Fibroblast of lung (primary cell): ENCODE measurements at regions not wholly inside any gene's neighbourhood (a gene's known extent, or its start where the extent isn't known, plus 50 kb on each side); places are given as distances from the start of the nearest gene placed in this dataset.

ENCODE experiments used
- DNase-seq, 2 donors: peaks; one replicate each; pipeline versions ENCODE4 v3.0.0 to v3.0.0-alpha.2; 2010; ENCODE audit warnings: low read depth in 2 of 2
- H2AFZ ChIP-seq: 2 replicates; pipeline ENCODE4 v1.5.1; 2012; ENCODE audit warnings: low read length, control low read depth, inconsistent platforms
- H3K27ac ChIP-seq: 2 replicates; pipeline ENCODE4 v1.5.1; 2011; ENCODE audit warnings: low read length, control low read depth; ENCODE audit not compliant: insufficient read depth
- H3K27me3 ChIP-seq: 2 replicates; pipeline ENCODE4 v1.5.1; 2011; ENCODE audit warnings: mild to moderate bottlenecking, low read length; ENCODE audit not compliant: control insufficient read depth, insufficient read depth
- H3K36me3 ChIP-seq: 2 replicates; pipeline ENCODE4 v1.5.1; 2011; ENCODE audit warnings: low read length; ENCODE audit not compliant: control insufficient read depth, insufficient read depth
- H3K4me1 ChIP-seq: 2 replicates; pipeline ENCODE4 v1.5.1; 2011; ENCODE audit warnings: low read length; ENCODE audit not compliant: control insufficient read depth, insufficient read depth; ENCODE audit errors: extremely low read depth
- H3K4me2 ChIP-seq: 2 replicates; pipeline ENCODE4 v1.5.1; 2011; ENCODE audit warnings: low read length, control low read depth; ENCODE audit not compliant: insufficient read depth; ENCODE audit errors: extremely low read depth
- H3K4me3 ChIP-seq, 4 experiments: fragments of 200-600 bp in 1 of 4; sonication (generic) in 1 of 4; replicated peaks in 1 of 4; 2 replicates each; pipeline ENCODE4 v1.5.1; 2011 to 2016; ENCODE audit warnings: low read length in 4 of 4, low read depth in 3 of 4, mild to moderate bottlenecking in 3 of 4, control low read depth in 2 of 4, inconsistent platforms in 1 of 4, mixed read lengths in 1 of 4; ENCODE audit not compliant: insufficient read depth in 1 of 4; ENCODE audit errors: control extremely low read depth in 1 of 4
- H3K79me2 ChIP-seq: 2 replicates; pipeline ENCODE4 v1.5.1; 2012; ENCODE audit warnings: mild to moderate bottlenecking, low read length, inconsistent platforms; ENCODE audit not compliant: control insufficient read depth, insufficient read depth
- H3K9ac ChIP-seq: 2 replicates; pipeline ENCODE4 v1.5.1; 2011; ENCODE audit warnings: mild to moderate bottlenecking, low read length, control low read depth; ENCODE audit not compliant: insufficient read depth
- H3K9me3 ChIP-seq: 2 replicates; pipeline ENCODE4 v1.5.1; 2012; ENCODE audit warnings: low read depth, low read length; ENCODE audit not compliant: control insufficient read depth, insufficient read depth
- H4K20me1 ChIP-seq: 2 replicates; pipeline ENCODE4 v1.5.1; 2011; ENCODE audit warnings: low read length; ENCODE audit not compliant: control insufficient read depth, insufficient read depth; ENCODE audit errors: extremely low read depth
- CTCF ChIP-seq, 2 donors: IDR thresholded peaks in 1 of 2; conservative IDR thresholded peaks in 1 of 2; 1 replicate in 1 of 2; 2 replicates in 1 of 2; pipeline ENCODE4 v1.5.1; 2011 to 2012; ENCODE audit warnings: low read length in 2 of 2, control low read depth in 1 of 2, inconsistent platforms in 1 of 2, low read depth in 1 of 2, mild to moderate bottlenecking in 1 of 2
- EZH2 ChIP-seq: IDR thresholded peaks from 2 replicates; pipeline ENCODE4 v1.5.1; 2012; ENCODE audit warnings: low read length, control low read depth, mild to moderate bottlenecking; ENCODE audit errors: missing control alignments

- H3K9me3 ChIP-seq = no peaks in the 10 kb centered on the region
- H3K4me1 ChIP-seq = no peaks in the 10 kb centered on the region
These were observed 82.7 kb upstream of the KLF13 start for GRCh38 chr15:31243895-31244294.

GRCh38 chr15:31245135-31245689 is 81.4 kb upstream of the KLF13 start:
- H3K9me3 ChIP-seq = no peaks in the 10 kb centered on the region
- H3K79me2 ChIP-seq = no peaks in the 10 kb centered on the region
- no peak for TF ChIP-seq CTCF (conservative IDR thresholded peaks at IDR 0.05 in 1 of 2, IDR thresholded peaks at IDR 0.05 in 1 of 2; ENCODE audit: low read depth in 1 of 2, low read length in 2 of 2)
- TF ChIP-seq EZH2 = no peak
- H3K4me3 ChIP-seq = no peak overlapping the region
- no peak overlapping the region for H3K4me2 ChIP-seq
- H3K27me3 ChIP-seq = peaks cover 2% of the 10 kb centered on the region
- no peaks in the 10 kb centered on the region for H4K20me1 ChIP-seq
- no peak overlapping the region for H2AFZ ChIP-seq
- H3K4me1 ChIP-seq = no peaks in the 10 kb centered on the region
- no peak overlapping the region for H3K27ac ChIP-seq
- no peak overlapping the region for H3K9ac ChIP-seq
- no peak for DNase-seq
- H3K36me3 ChIP-seq = no peaks in the 10 kb centered on the region

More at GRCh38 chr15:31243895-31244294, 82.7 kb upstream of the KLF13 start:
- H3K27me3 ChIP-seq = peaks cover 2% of the 10 kb centered on the region
- TF ChIP-seq EZH2 (no peak), CTCF (conservative IDR thresholded peaks at IDR 0.05 in 1 of 2, IDR thresholded peaks at IDR 0.05 in 1 of 2; ENCODE audit: low read depth in 1 of 2, low read length in 2 of 2) (no peak)
- no peaks in the 10 kb centered on the region for H3K79me2 ChIP-seq
- no peak overlapping the region for H3K27ac ChIP-seq
- no peak for DNase-seq
- H3K4me2 ChIP-seq = no peak overlapping the region
- H3K36me3 ChIP-seq = no peaks in the 10 kb centered on the region
- H4K20me1 ChIP-seq = no peaks in the 10 kb centered on the region
- H3K4me3 ChIP-seq = no peak overlapping the region
- no peak overlapping the region for H3K9ac ChIP-seq
- no peak overlapping the region for H2AFZ ChIP-seq

- TF ChIP-seq CTCF (conservative IDR thresholded peaks at IDR 0.05 in 1 of 2, IDR thresholded peaks at IDR 0.05 in 1 of 2; ENCODE audit: low read depth in 1 of 2, low read length in 2 of 2) (no peak), EZH2 (no peak)
- Histone ChIP-seq H3K27ac (no peak overlapping the region), H3K27me3 (peaks cover 2% of the 10 kb centered on the region), H3K4me2 (no peak overlapping the region), H3K4me3 (no peak overlapping the region), H2AFZ (no peak overlapping the region), H3K36me3 (no peaks in the 10 kb centered on the region), H3K9me3 (no peaks in the 10 kb centered on the region), H4K20me1 (no peaks in the 10 kb centered on the region), H3K9ac (no peak overlapping the region), H3K79me2 (no peaks in the 10 kb centered on the region), H3K4me1 (no peaks in the 10 kb centered on the region)
- no peak for DNase-seq
These were observed 80.9 kb upstream of the KLF13 start for GRCh38 chr15:31245756-31246155.
